Heart right ventricle (tissue), 16 donors: ENCODE measurements at regions not wholly inside any gene's neighbourhood (a gene's known extent, or its start where the extent isn't known, plus 50 kb on each side); places are given as distances from the start of the nearest gene placed in this dataset.

Source experiments
- ATAC-seq, 8 donors: fragments of 200-7000 bp; cut with Tn5 transposase; one replicate each; pipeline ENCODE4 v1.9.1; 2020; ENCODE audit warnings: mild to moderate bottlenecking in 8 of 8, moderate library complexity in 8 of 8, moderate number of reproducible peaks in 1 of 8
- DNase-seq, 2 donors: peaks; one replicate each; pipeline ENCODE4 v3.0.0-alpha.2; 2020
- H3K27ac ChIP-seq, 10 donors: fragments of 200-600 bp; sonication (generic) in 2 of 10; one replicate each; pipeline versions ENCODE4 v1.5.0 to v1.8.0; 2020 to 2022; ENCODE audit warnings: mild to moderate bottlenecking in 3 of 10
- H3K27me3 ChIP-seq, 7 donors: fragments of 200-600 bp; one replicate each; pipeline ENCODE4 v1.8.0; 2021 to 2022; ENCODE audit warnings: mild to moderate bottlenecking in 2 of 7
- H3K36me3 ChIP-seq, 9 donors: fragments of 200-600 bp; sonication (generic) in 1 of 9; one replicate each; pipeline versions ENCODE4 v1.5.0 to v1.8.0; 2020 to 2022; ENCODE audit warnings: mild to moderate bottlenecking in 2 of 9
- H3K4me1 ChIP-seq, 9 donors: fragments of 200-600 bp; sonication (generic) in 1 of 9; one replicate each; pipeline versions ENCODE4 v1.5.0 to v1.8.0; 2020 to 2022; ENCODE audit warnings: mild to moderate bottlenecking in 4 of 9
- H3K4me3 ChIP-seq, 10 donors: fragments of 200-600 bp; sonication (generic) in 2 of 10; one replicate each; pipeline versions ENCODE4 v1.5.0 to v1.8.0; 2020 to 2022; ENCODE audit warnings: mild to moderate bottlenecking in 7 of 10, moderate library complexity in 2 of 10
- H3K9me3 ChIP-seq, 11 donors: fragments of 200-600 bp in 10 of 11; sonication (generic) in 2 of 11; one replicate each; pipeline versions ENCODE4 v1.5.0 to v1.8.0; 2013 to 2022; ENCODE audit warnings: mild to moderate bottlenecking in 2 of 11, control low read depth in 1 of 11, moderate library complexity in 1 of 11
- WGBS, 2 donors: extraction: QIAGEN DNeasy Blood & Tissue Kit; methylation state at CpG; one replicate each; pipeline ENCODE4 v1.1.7; 2013; ENCODE audit warnings: inconsistent platforms in 1 of 2; 5-methylcytosine and 5-hydroxymethylcytosine counted together
- intact Hi-C, 10 donors: fragments of 100-400 bp; cut with DNase I; formaldehyde crosslinking; loops; one replicate each; pipeline versions ENCODE4 v1.11.1 to v1.14.2; 2022
- TF ChIP-seq, protein P1 (sequence below), 9 donors: fragments of 200-600 bp; sonication (generic) in 2 of 9; IDR thresholded peaks; one replicate each; pipeline versions ENCODE4 v1.5.0 to v1.8.0; 2021 to 2022; ENCODE audit warnings: antibody characterized with exemption in 9 of 9, mild to moderate bottlenecking in 5 of 9, moderate library complexity in 1 of 9
- donor health status: Arrhythmogenic right ventricular cardiomyopathy.
- donor health status: ischemic (EF 13 %, LVEDD 7.1; RV severe dilation, severe dysfunction).
- donor health status: healthy with polysubstance abuse.
- donor health status: DM: no; HTN: yes; CAD: no.
- donor health status: DM: no; HTN: no; CAD: no.
- donor health status: ischemic (EF 25% LVEDD 6.9; RV normal size, moderate dysfunction).
- donor health status: ischemic (EF 25% LVEDD 5.7; RV mildly dilated, moderate dysfunction).
- donor health status: healthy.
- donor health status: DM: yes; HTN: yes; CAD: no.
- donor health status: Ischemic cardiomyopathy.
- donor health status: ischemic (EF 35%, LVEDD 5.7; RV mildly dilated, moderate dysfunction).
- donor health status: nonischemic (EF 11% LVEDD 7.7; RV severe dilation, severe dysfunction).
- donor health status: DM: yes; HTN: yes; CAD: no.
- donor health status: PGD.
- donor health status: ischemic (EF 29% LVEDD 5.4; RV normal size, mild dysfunction).
- donor health status: nonischemic (EF 23%, LVEDD 6.1; RV moderate dilation, normal function).

GRCh38 chr12:89166525-89166934 is 185.8 kb downstream of the DUSP6 start:
- Histone ChIP-seq H3K4me3 (no peak overlapping the region), H3K4me1 (peaks cover 0 to 58% (median 39%) of the 10 kb centered on the region in 9 donors), H3K27me3 (no peaks in the 10 kb centered on the region), H3K27ac (peak overlapping the region in 7 of 10 donors; percentile 21 to 81 (median 54)), H3K36me3 (no peaks in the 10 kb centered on the region), H3K9me3 (peaks cover 0 to 2% (median 0%) of the 10 kb centered on the region in 11 donors)
- 46 to 52% methylated on average over 1 of the region's 1 CpG for WGBS, 2 donors
- ATAC-seq (peak in 7 of 8 donors; percentile 38 to 67 (median 54)), DNase-seq (peak in 1 of 2 donors; percentile 14)
- TF ChIP-seq, protein P1, sequence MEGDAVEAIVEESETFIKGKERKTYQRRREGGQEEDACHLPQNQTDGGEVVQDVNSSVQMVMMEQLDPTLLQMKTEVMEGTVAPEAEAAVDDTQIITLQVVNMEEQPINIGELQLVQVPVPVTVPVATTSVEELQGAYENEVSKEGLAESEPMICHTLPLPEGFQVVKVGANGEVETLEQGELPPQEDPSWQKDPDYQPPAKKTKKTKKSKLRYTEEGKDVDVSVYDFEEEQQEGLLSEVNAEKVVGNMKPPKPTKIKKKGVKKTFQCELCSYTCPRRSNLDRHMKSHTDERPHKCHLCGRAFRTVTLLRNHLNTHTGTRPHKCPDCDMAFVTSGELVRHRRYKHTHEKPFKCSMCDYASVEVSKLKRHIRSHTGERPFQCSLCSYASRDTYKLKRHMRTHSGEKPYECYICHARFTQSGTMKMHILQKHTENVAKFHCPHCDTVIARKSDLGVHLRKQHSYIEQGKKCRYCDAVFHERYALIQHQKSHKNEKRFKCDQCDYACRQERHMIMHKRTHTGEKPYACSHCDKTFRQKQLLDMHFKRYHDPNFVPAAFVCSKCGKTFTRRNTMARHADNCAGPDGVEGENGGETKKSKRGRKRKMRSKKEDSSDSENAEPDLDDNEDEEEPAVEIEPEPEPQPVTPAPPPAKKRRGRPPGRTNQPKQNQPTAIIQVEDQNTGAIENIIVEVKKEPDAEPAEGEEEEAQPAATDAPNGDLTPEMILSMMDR (IDR thresholded peaks at IDR 0.05), result no peak
- intact Hi-C loops, result loop anchor here in 5 of 10 donors (10.0 kb wide), 5 partner anchors 102 to 288 kb away; partner anchors contain the start of gene DUSP6 (in 1 of the 5)

GRCh38 chr12:89166121-89166520 is 186.2 kb downstream of the DUSP6 start:
- H3K36me3 ChIP-seq, result no peaks in the 10 kb centered on the region
- no peak for ATAC-seq
- H3K4me1 ChIP-seq, result peaks cover 0 to 62% (median 39%) of the 10 kb centered on the region in 9 donors
- peak overlapping the region in 7 of 10 donors; percentile 21 to 81 (median 53) for H3K27ac ChIP-seq
- H3K4me3 ChIP-seq, result no peak overlapping the region
- whole genome bisulfite sequencing, 2 donors, result 44 to 50% methylated on average over 1 of the region's 1 CpG
- H3K9me3 ChIP-seq, result no peaks in the 10 kb centered on the region
- no peak for DNase-seq
- TF ChIP-seq, protein P1 (IDR thresholded peaks at IDR 0.05), result no peak
- intact Hi-C loops, result loop anchor here in 5 of 10 donors (10.0 kb wide), 5 partner anchors 101 to 289 kb away; partner anchors contain the start of gene DUSP6 (in 1 of the 5)
- no peaks in the 10 kb centered on the region for H3K27me3 ChIP-seq

DNA sequence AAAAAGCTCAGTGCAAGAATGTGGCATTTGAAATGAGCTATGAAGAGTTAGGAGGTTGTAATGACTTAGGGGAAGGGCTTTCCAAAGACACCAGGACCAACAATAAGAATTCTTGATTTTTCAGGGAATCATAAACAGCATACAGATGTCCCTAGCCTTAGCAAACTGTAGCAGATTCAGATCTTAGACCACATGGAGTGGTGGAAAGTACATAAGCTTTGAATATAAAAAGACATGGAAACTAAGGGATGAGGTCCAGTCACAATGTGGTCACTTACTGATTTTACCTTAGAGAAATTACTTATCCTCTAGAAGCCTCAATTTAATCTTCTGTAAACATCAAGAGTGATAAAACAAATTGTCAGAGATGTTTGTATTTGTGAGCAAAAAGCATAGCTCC is 186.6 kb downstream of the DUSP6 start:
- TF ChIP-seq, protein P1 (IDR thresholded peaks at IDR 0.05), result no peak

DNA sequence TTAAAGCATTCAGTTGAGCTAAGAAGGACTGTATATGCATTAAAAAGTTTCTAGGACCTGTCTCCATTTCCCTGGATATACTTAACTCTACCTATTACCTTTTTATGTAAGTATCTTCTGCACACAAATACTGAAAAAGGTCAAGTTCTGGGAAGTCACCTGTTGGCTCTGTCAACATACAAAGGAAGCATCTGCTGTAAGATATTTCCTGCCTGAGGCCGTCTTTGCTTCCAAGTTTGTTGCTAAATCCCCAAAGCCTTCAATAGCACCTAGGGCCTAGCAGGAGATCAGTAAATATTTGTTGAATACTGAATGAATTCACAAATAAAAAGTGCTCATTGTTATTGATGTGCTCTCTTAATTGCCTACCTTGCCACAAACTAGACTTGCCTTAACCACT is 188.4 kb downstream of the DUSP6 start:
- ATAC-seq, result peak in 2 of 8 donors; percentile 17 to 24
- Histone ChIP-seq H3K4me1 (peaks cover 0 to 79% (median 42%) of the 10 kb centered on the region in 9 donors), H3K36me3 (no peaks in the 10 kb centered on the region), H3K4me3 (no peak overlapping the region), H3K27me3 (no peaks in the 10 kb centered on the region), H3K27ac (peak overlapping the region in 5 of 10 donors; percentile 66 to 93 (median 75)), H3K9me3 (no peaks in the 10 kb centered on the region)
- no peak for DNase-seq
- intact Hi-C loops, result loop anchor here in 8 of 10 donors (5.0 to 10.0 kb wide), 8 partner anchors 77 to 291 kb away; partner anchors contain the start of gene DUSP6 (in 2 of the 8)
- TF ChIP-seq, protein P1 (IDR thresholded peaks at IDR 0.05), result no peak
- WGBS, 2 donors, result 60 to 65% methylated on average over 1 of the region's 1 CpG

More for the DNA sequence above, 186.6 kb downstream of the DUSP6 start:
- ATAC-seq, result no peak
- no peak for DNase-seq
- Histone ChIP-seq H3K27me3 (no peaks in the 10 kb centered on the region), H3K4me1 (peaks cover 0 to 66% (median 39%) of the 10 kb centered on the region in 9 donors), H3K4me3 (no peak overlapping the region), H3K9me3 (no peaks in the 10 kb centered on the region), H3K36me3 (no peaks in the 10 kb centered on the region), H3K27ac (peak overlapping the region in 6 of 10 donors; percentile 11 to 81 (median 44))
- intact Hi-C loops, result loop anchor here in 5 of 10 donors (10.0 kb wide), 5 partner anchors 101 to 289 kb away; partner anchors contain the start of gene DUSP6 (in 1 of the 5)
